ENCODE measurements at regions not wholly inside any gene's neighbourhood (a gene's known extent, or its start where the extent isn't known, plus 50 kb on each side); places are given as distances from the start of the nearest gene placed in this dataset.
A peak's percentile ranks its signal among the peaks of the same experiment; 100 is the strongest.
"Not testable (repeated sequence)": the region's sequence is repeated elsewhere in the genome, so short reads cannot be mapped to it uniquely, and the experiment has no call there.

DNA sequence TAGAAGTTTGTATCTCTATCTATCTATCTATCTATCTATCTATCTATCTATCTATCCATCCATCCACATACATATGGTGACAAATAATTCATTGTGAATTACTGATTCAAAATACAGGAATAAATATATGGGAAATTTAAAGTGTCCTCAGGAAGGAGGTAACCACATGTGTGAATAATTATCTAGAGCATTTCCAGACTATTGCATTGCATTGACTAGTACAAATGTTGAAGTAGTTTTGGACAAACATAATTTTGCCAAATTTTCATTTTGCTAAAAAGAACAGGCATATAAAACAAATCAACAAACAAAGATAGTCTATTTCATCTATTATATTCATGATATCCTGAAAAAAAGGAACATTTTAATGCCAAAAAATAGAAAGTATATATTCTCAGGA, 192.7 kb downstream of the UTRN start:
- no peak for DNase-seq

DNA sequence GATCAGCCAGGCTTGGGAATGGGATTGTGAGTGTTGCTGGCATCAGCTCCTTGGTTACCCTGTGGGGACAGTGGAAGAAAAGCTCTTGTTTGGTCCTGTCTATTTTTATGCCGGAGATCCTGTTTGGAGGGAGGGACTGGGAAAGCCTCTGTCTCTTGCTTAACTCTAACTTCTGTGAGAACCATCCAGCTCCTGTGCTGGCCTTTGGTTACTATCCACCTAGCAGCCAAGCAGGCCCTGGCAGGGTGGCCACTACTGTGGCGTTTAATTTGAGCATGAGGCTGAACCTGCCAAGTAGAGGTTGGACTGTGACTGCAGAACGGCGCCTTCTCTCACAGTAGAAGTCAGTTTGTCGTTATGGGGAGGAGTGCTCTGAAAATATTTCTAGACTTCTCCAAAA, 193.3 kb downstream of the UTRN start:
- DNase-seq, result no peak

DNA sequence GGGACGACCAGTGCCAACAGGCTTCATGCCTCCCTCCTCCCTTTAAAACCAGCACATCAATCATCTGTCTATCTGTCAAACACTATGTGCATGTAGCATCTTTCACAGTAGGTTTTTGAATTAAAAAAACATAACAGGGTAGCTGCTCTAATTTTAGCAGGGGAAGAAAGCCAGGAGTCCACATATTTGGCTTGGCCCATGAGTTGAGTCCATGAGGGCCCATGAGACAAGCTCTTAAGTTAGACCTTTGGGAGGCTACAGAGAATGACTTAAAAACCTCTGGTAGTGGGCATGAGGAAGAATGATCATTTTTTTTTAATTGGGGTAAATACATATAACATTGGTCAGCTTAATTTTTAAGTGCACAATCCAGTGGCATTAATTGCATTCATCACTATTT, 194.9 kb downstream of the UTRN start:
- DNase-seq, result no peak

DNA sequence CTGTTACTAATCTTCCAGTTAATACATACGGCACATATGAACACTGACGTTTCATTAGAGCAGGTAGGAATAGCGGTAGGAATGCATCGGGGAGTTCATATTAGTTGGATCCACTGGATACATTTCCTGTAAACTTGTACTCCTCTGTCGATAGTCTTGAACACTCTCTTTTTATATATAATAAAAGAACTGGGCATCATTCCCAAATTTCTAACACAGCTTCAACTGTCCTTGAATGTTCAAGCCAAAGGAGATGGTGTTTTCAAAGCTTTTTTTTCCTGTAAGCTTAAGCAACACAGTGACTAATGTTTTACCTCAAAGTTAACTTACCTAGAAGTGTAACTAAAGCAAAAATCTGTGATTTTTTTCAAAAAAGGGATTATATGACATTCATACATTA, 195.3 kb downstream of the UTRN start:
- DNase-seq, result no peak

DNA sequence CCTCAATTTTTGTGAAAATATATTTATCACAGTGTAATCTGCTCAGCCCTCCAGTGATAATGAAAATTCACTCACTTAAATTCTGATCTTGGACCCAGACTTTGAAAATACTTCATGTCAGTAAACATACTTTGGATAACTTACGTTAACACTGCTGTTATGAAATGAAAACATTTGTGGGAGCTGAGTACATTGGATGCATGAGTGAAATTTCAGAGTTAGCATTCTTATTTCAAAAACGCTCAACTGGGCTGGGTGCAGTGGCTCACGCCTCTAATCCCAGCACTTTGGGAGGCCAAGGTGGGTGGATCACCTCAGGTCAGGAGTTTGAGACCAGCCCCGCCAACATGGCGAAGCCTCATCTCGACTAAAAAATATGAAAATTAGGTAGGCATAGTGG, 196.4 kb downstream of the UTRN start:
- DNase-seq, result no peak

DNA sequence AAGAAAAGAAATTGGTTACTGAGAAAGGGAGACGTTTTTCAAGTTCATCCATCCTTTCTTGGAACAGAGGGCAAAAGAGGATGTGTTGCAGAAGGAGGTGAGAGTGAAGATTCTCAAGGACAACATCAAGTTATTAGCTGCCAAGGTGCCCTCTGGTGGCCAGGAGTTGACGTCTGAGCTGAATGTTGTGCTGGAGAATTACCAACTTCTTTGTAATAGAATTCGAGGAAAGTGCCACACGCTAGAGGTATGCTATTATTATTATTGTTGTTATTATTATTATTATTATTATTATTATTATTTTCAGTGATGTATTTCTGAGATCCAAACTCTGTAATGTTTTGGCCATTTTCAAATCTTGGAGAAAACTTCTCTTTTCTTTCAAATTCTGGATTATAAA, 197.0 kb downstream of the UTRN start:
- DNase-seq, result peak; percentile 61 to 65

DNA sequence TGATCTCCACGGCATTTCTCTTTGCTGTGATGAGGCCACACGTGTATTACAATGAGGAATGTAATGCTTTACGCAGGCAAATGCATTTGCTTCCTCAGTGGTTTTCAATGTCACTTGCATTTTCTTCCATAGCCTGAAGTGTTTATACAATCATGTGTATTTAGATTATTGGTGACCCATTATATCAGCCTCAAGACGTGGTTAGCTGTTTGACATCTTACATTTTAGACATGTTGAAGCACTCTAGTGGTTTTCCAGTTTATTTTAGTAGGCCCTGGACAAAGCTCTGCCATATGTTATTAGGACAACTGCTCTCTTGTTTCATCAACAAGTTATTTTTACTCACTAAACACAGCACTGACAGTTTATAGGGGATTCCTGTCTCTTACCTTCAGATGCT, 200.4 kb downstream of the UTRN start:
- no peak for DNase-seq

DNA sequence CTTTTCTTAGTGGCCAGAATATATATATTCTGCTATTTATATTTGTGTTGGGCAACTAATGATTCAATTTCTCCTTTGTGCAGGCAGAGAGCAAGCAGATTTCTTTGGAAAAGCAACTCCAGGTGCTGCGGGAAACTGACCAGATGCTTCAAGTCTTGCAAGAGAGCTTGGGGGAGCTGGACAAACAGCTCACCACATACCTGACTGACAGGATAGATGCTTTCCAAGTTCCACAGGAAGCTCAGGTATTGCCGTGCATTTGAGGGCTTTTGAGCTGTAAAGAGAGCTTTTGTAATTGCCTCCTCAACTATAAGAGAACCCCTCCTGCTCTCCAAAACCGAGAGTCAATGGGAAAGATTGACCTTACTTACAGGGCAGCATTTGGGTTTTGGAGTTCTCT, 203.5 kb downstream of the UTRN start:
- DNase-seq, result no peak

DNA sequence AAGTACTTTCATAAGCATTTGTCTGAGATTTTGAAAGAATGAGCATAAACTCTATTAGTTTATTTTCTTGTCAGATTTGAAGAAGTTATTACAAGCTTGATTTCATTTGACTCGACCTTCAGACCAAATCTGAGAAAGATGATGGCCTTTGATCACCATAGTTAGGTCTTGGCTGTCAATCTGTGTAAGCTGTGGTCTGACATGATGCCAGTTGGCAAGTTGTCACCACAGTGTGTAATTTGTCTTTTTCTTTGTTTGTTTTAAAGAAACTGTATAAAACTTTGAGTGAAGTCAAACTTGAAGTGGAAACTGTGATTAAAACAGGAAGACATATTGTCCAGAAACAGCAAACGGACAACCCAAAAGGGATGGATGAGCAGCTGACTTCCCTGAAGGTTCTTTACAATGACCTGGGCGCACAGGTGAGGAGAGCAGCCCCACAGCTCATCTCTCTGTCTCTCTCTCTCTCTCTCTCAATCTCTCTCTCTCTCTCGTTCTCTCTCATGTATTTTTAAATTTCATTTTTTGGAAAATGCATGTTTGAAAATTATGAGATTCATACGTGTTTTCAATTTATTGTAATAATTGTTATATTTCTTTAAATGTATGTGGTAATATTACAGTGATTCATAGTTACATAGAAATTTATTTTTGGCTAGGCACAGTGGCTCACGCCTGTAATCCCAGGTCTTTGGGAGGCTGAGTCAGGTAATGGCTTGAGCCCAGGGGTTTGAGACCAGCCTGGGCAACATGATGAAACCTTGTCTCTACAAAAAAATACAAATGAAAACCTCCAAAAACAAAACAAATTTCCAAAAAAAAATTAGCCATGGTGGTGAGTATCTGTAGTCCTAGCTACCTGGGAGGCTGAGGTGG, 208.1 kb downstream of the UTRN start:
- no peak for DNase-seq

DNA sequence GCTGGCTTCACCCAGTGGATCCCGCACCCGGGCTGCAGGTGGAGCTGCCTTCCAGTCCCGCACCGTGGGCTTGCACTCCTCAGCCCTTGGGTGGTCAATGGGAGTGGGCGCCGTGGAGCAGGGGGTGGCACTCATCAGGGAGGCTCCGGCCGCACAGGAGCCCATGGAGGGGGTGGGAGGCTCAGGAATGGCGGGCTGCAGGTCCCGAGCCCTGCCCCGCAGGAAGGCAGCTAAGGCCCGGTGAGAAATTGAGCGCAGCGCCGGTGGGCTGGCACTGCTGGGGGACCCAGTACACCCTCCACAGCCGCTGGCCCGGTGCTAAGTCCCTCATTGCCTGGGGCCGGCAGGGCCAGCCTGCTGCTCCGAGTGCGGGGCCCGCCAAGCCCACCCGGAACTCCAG, 209.9 kb downstream of the UTRN start:
- DNase-seq, result not testable (repeated sequence)

DNA sequence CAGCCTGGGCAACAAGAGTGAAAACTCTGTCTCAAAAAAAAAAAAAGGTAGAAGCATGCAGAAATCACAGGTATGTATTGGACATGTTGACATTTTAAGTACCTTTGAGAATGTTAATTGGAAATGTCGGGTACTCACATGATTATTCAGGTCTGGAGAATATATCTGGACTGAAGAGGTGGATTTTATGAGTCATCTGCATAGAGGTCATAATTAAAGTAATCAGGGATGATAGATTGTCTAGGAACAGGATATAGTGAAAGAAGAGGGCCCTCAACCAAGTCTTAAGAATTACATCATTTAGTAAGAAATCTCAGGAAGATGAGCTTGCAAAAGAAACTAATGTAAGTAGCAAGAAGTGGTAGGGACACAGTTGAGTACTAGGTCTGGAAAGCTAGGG, 212.5 kb downstream of the UTRN start:
- DNase-seq, result no peak

DNA sequence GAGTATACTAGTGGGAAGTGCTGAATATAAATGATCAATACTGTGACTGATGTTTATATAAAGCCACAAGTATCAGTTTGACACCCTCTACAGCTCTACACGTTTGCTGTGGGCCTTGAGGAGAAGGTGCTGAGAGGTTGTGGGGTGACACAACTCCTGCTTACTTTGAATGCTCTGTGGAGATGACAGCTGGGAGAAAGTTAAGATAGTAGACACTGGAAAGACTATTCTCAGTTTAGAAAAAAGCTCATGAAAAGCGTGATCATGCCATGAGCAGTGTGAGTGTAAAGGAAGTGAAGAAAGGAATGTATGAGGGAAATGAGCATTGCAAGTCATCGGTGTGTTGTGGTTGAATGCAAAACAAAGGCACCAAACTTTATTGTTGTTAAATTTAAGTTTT, 215.8 kb downstream of the UTRN start:
- no peak for DNase-seq

DNA sequence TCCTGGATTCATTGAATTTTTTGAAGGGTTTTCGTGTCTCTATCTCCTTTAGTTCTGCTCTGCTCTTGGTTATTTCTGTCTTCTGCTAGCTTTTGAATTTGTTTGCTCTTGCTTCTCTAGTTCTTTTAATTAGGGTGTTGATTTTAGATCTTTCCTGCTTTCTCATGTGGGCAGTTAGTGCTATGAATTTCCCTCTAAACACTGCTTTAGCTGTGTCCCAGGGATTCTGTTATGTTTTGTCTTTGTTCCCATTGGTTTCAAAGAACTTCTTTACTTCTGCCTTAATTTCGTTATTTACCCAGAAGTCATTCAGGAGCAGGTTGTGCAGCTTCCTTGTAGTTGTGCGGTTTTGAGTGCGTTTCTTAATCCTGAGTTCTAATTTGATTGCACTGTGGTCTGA, 220.1 kb downstream of the UTRN start:
- DNase-seq, result not testable (repeated sequence)

DNA sequence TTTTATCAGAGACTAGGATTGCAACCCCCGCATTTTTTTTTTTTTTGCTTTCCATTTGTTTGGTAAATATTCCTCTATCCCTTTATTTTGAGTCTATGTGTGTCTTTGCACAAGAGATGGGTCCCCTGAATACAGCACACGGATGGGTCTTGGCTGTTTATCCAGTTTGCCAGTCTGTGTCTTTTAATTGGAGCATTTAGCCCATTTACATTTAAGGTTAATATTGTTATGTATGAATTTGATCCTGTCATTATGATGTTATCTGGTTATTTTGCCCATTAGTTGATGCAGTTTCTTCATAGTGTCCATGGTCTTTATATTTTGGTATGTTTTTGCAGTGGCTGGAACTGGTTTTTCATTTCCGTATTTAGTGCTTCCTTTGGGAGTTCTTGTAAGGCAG, 220.9 kb downstream of the UTRN start:
- DNase-seq, result not testable (repeated sequence)

DNA sequence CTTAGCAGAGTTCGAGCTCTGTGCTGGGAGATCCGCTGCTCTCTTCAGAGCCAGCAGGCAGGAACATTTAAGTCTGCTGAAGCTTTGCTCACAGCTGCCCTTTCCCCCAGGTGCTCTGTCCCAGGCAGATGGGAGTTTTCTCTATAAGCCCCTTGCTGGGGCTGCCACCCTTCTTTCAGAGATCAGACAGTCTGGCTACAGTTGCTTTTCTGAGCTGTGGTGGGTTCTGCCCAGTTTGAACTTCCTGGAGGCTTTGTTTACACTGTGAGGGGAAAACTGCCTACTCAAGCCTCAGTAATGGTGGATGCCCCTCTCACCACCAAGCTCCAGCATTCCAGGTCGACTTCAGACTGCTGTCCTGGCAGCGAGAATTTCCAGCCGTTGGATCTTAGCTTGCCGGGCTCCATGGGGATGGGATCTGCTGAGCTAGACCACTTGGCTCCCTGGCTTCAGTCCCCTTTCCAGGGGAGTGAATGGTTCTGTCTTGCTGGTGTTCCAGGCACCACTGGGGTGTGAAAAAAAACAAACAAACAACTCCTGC, 222.7 kb downstream of the UTRN start:
- DNase-seq, result not testable (repeated sequence)

DNA sequence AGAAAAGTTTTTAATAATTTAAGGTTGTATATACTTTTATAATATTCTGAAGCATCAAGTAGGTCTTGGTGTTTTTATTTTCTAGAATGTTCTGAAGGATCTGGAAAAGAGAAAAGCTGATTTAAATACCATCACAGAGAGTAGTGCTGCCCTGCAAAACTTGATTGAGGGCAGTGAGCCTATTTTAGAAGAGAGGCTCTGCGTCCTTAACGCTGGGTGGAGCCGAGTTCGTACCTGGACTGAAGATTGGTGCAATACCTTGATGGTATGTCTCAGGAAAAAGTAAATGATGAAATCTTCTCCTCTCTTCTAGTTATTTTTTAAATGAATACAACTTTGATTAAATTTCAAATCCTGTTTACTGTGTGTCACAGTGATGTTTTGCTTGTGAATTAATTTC, 225.7 kb downstream of the UTRN start:
- DNase-seq, result no peak

DNA sequence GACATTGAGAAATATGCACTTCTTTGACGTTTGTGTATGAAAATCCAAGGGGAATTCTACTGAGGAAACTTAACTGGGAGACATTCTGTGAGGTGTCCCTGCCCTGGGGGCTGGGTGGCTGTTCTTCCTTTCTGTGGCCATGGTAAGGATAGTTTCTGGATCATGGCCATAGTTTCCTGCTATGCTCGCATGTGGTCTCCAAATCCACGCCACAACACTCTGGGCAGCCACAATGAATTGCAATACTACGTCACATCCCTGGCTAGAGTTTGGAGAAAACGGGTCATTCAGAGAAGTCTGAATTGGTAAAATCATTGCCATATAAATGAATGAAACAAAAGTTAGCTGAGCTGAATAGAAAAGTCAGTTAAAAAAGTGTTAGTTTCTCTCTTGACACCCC, 230.6 kb downstream of the UTRN start:
- no peak for DNase-seq

DNA sequence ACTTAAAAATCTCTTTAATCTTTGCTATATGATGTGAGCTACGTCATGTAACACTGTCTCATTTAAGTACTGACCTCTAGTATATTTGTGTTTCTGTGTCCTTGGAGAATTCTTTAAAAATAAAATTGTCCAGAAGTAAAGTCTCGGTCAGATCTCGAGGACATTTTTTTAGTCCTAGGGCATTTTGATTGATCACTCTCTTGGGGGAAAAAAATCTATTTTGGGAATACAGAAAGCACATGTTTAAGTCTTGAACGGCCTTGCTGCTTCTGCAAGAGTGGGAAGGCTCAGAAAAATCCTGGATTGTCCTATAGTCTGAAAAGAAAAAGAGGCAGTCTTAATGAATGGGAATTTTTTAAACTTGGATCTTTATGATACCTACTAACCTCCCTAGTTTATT, 234.3 kb downstream of the UTRN start:
- no peak for DNase-seq

DNA sequence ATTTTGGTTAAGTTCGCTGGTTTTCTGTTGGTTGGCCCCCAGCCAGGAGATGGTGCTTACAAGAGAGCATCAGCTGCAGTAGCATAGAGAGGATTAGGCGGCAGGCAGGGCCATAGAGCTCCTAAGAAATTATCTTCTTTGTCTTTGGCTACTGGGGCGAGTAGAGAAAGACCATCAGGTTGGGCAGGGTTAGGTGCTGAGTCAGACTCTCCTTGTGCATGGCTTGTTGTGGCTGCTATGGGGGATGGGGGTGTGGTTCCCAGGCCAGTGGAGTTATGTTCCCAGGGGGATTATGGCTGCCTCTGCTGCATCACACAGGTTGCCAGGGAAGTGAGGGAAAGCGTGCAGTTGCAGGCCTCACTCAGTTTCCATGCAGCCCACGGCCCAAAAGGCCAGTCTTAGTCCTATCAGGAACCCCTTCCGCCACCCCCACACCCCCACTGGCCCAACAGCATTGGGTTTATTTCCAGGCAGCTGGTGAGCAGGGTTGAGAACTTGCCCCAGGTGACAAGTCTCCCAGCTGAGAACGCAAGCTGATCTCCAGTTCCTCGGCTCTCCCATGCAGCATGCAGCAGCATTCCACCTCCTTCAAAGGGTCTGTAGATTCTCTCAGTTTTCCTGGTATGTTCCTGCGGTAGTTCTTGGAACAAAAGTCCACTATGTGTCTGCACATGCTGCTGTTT, 243.7 kb downstream of the UTRN start:
- no peak for DNase-seq

DNA sequence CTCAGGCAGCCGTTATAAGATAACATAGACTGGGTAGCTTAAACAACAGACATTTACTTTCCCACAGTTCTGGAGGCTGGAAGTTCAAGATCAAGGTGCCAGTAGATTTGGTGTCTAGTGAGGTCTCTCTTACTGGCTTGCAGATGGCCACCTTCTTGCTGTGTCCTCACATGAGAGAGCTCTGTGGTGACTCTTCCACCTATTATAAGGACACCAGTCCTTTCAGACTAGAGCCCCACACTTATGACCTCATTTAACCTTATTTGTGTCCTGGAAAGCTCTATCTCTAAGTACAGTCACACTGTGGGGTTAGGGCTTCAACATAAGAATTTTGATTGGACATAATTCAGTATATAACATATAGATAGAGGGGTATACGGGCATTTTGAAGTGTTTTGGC, 245.0 kb downstream of the UTRN start:
- no peak for DNase-seq

DNA sequence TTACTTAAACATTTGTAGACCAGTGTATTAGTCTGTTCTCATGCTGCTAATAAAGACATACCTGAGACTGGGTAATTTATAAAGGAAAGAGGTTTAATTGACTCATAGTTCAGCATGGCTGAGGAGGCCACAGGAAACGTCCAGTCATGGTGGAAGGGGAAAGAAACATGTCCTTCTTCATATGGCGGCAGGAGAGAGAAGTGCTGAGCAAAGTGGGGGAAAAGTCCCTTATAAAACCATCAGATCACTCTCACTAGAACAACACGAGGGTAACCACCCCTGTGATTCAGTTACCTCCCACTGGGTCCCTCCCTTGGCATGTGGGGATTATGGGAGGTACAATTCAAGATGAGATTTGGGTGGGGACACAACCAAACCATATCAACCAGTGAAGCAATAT, 247.1 kb downstream of the UTRN start:
- not testable (repeated sequence) for DNase-seq

DNA sequence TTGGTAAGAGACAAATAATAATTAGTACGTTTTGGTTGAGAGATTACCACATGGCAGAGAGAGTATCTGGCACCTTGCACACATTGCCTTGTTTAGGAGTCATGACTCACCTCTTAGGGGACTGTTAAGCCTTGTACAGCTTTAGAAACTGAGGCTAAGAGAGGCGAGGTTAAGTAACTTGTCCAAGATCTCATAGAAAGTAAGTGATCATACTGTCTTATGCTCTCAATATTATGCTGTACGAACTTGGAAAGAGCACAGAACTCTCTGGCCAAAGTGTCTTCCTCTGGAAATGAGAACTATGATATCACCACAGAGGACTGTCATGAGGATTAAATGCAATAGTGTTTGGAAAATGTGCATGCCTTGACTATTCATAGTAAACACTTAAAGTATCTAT, 249.0 kb downstream of the UTRN start:
- no peak for DNase-seq

DNA sequence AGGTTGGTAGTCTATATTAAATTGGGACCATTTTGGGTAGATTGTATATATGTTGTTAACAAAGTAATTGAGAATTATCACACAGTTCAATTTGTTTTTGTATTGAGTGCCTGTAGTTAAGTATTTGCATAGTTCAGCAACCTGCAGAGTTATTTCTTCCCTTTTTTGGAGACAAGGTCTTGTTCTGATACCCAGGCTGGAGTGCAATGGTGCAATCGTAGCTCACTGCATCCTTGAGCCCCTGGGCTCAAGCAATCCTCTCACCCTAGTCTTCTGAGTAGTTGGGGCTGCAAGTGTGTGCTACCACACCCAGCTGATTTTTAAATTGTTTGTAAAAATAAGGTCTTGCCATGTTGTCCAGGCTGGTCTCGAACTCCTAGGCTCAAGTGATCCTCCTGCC, 250.5 kb downstream of the UTRN start:
- no peak for DNase-seq

DNA sequence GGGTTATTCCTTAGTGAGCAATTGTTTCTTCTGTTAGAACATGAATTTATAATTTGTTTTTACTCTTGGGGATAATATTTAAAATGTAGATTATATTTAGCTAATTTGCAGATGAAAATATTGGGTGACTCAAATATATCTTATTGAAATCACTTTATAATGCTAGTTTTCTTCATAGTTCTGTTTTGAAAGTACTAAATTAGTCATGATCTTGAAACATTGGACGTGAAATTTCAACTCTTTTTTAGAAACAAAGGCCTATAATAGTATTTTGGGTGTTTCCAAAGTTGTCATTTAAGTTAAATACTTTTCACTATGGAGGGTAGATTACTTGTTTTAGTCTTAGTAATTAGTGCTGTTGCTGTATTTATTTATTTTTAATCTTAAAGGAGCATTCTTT, 250.9 kb downstream of the UTRN start:
- no peak for DNase-seq
